ENCODE measurements at regions not wholly inside any gene's neighbourhood (a gene's known extent, or its start where the extent isn't known, plus 50 kb on each side); places are given as distances from the start of the nearest gene placed in this dataset.

- Mint-ChIP-seq H3K27ac (no peak overlapping the region), H3K9me3 (ENCODE audit: insufficient read depth) (peaks cover 3% of the 10 kb centered on the region), H3K27me3 (no peaks in the 10 kb centered on the region), H3K4me3 (no peak overlapping the region), H3K4me1 (no peaks in the 10 kb centered on the region)
- H3K9me3 ChIP-seq (ENCODE audit: control extremely low read depth in 1 of 3, control insufficient read depth in 2 of 3, insufficient read depth in 1 of 3, low read length in 2 of 3), result no peaks in the 10 kb centered on the region
- H4K20me1 ChIP-seq (ENCODE audit: control insufficient read depth, insufficient read depth, low read length, poor library complexity, severe bottlenecking), result no peaks in the 10 kb centered on the region
- H3K79me2 ChIP-seq (ENCODE audit: control insufficient read depth, insufficient read depth, low read length), result no peaks in the 10 kb centered on the region
- TF ChIP-seq CTCF (IDR thresholded peaks at IDR 0.05) (no peak), EZH2 (IDR thresholded peaks at IDR 0.05; ENCODE audit: borderline replicate concordance, insufficient read depth, low read depth, low read length, poor library complexity, severe bottlenecking) (no peak)
- no peaks in the 10 kb centered on the region for H3K4me1 ChIP-seq (ENCODE audit: control insufficient read depth in 2 of 2, insufficient read depth in 2 of 2, low read length in 2 of 2)
- 83% methylated on average over 1 of the region's 4 CpGs for WGBS (ENCODE audit: insufficient coverage)
- H3K4me2 ChIP-seq (replicated peaks; ENCODE audit: low read depth, low read length, poor library complexity, severe bottlenecking), result no peak overlapping the region
- no peak for ATAC-seq (ENCODE audit: low read depth)
- no peak overlapping the region for H3K9ac ChIP-seq (ENCODE audit: low read length)
- CTCF ChIA-PET, result no interaction called here
- DNase-seq, result no peak
- H3K27me3 ChIP-seq (replicated peaks in 1 of 4; ENCODE audit: control extremely low read depth in 1 of 4, control insufficient read depth in 3 of 4, insufficient read depth in 4 of 4, low read length in 3 of 4), result no peaks in the 10 kb centered on the region
- H3K27ac ChIP-seq (ENCODE audit: low read length in 2 of 2), result no peak overlapping the region
- H2AFZ ChIP-seq (ENCODE audit: insufficient read depth, low read depth, low read length, poor library complexity, severe bottlenecking), result no peak overlapping the region
- POLR2A ChIA-PET, result no interaction called here
- H3K4me3 ChIP-seq (ENCODE audit: control extremely low read depth in 1 of 5, extremely low read depth in 1 of 5, insufficient read depth in 1 of 5, low read depth in 2 of 5, low read length in 4 of 5), result no peak overlapping the region
- intact Hi-C loops (cut with micrococcal nuclease), result no loop called here
- no peaks in the 10 kb centered on the region for H3K36me3 ChIP-seq (replicated peaks in 1 of 2; ENCODE audit: control extremely low read depth in 1 of 2, control insufficient read depth in 1 of 2, extremely low read depth in 1 of 2, insufficient read depth in 2 of 2, low read length in 1 of 2)
Observed at GRCh38 chr3:95615592-95616310, 1198.6 kb upstream of the EPHA6 start.

GRCh38 chr3:95626107-95626506 is 1188.3 kb upstream of the EPHA6 start:
- H3K27me3 ChIP-seq (replicated peaks in 1 of 4; ENCODE audit: control extremely low read depth in 1 of 4, control insufficient read depth in 3 of 4, insufficient read depth in 4 of 4, low read length in 3 of 4), result no peaks in the 10 kb centered on the region
- H4K20me1 ChIP-seq (ENCODE audit: control insufficient read depth, insufficient read depth, low read length, poor library complexity, severe bottlenecking), result no peaks in the 10 kb centered on the region
- no peak overlapping the region for H3K27ac Mint-ChIP-seq
- H3K4me1 ChIP-seq (ENCODE audit: control insufficient read depth in 2 of 2, insufficient read depth in 2 of 2, low read length in 2 of 2), result no peaks in the 10 kb centered on the region
- H3K27ac ChIP-seq (ENCODE audit: low read length in 2 of 2), result no peak overlapping the region
- H3K9me3 Mint-ChIP-seq (ENCODE audit: insufficient read depth), result peaks cover 5% of the 10 kb centered on the region
- H3K36me3 ChIP-seq (replicated peaks in 1 of 2; ENCODE audit: control extremely low read depth in 1 of 2, control insufficient read depth in 1 of 2, extremely low read depth in 1 of 2, insufficient read depth in 2 of 2, low read length in 1 of 2), result no peaks in the 10 kb centered on the region
- H3K4me1 Mint-ChIP-seq, result no peaks in the 10 kb centered on the region
- WGBS (ENCODE audit: insufficient coverage), result no CpG with 5 or more reads among the region's 3 CpGs
- no peak overlapping the region for H3K4me3 ChIP-seq (ENCODE audit: control extremely low read depth in 1 of 5, extremely low read depth in 1 of 5, insufficient read depth in 1 of 5, low read depth in 2 of 5, low read length in 4 of 5)
- TF ChIP-seq CTCF (IDR thresholded peaks at IDR 0.05) (no peak), EZH2 (IDR thresholded peaks at IDR 0.05; ENCODE audit: borderline replicate concordance, insufficient read depth, low read depth, low read length, poor library complexity, severe bottlenecking) (no peak)
- POLR2A ChIA-PET, result no interaction called here
- intact Hi-C loops (cut with micrococcal nuclease), result no loop called here
- H3K79me2 ChIP-seq (ENCODE audit: control insufficient read depth, insufficient read depth, low read length), result no peaks in the 10 kb centered on the region
- H3K9ac ChIP-seq (ENCODE audit: low read length), result no peak overlapping the region
- CTCF ChIA-PET, result no interaction called here
- no peak overlapping the region for H3K4me3 Mint-ChIP-seq
- peaks cover 0 to 2% (median 0%) of the 10 kb centered on the region in 3 donors for H3K9me3 ChIP-seq (ENCODE audit: control extremely low read depth in 1 of 3, control insufficient read depth in 2 of 3, insufficient read depth in 1 of 3, low read length in 2 of 3)
- H2AFZ ChIP-seq (ENCODE audit: insufficient read depth, low read depth, low read length, poor library complexity, severe bottlenecking), result no peak overlapping the region
- DNase-seq (no peak), ATAC-seq (ENCODE audit: low read depth) (no peak)
- no peaks in the 10 kb centered on the region for H3K27me3 Mint-ChIP-seq
- no peak overlapping the region for H3K4me2 ChIP-seq (replicated peaks; ENCODE audit: low read depth, low read length, poor library complexity, severe bottlenecking)

Measured in B cell (primary cell).